NCI-H1417 treated with DMSO at 0.1 percent for 48 hours (cell line): ENCODE measurements at regions not wholly inside any gene's neighbourhood (a gene's known extent, or its start where the extent isn't known, plus 50 kb on each side); places are given as distances from the start of the nearest gene placed in this dataset.
"Not testable (repeated sequence)": the region's sequence is repeated elsewhere in the genome, so short reads cannot be mapped to it uniquely, and the experiment has no call there.

Experiments used
- DNase-seq: peaks from one replicate; lab custom pipeline; 2025; lab: John Stamatoyannopoulos, UW

DNA sequence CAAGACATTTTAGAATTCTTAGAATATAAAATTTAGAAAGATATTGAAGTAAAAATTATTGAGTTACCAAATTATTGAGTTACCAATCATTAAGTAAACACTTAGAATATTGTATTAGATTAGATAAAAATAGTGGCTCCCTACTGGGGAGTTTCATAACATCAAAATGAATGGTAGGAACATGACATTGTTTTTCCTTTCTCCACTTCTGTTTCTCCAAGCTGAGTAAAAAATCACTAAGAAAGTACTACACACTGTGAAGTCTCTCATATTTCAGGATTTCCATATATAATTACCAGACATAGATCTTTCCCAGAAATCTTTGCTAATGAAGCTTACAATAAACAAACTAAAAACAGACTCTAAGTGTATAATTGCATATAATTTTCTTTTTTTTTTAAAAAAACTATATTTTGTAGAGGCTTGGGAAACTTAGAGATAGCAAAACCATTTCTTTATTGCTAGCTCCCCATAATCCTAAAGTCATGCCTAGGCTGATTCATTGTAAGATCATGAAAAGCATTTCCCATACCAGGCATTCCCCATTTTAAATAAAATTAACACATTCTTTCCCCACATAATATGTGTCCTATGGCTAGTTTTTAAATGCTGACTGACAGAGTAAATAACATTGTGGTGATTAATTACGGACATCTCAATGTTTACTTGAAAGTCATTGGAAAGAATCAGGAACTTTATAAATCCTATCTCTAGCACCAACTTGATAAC lies 1408.7 kb upstream of the GOT2 start:
- DNase-seq, result no peak

DNA sequence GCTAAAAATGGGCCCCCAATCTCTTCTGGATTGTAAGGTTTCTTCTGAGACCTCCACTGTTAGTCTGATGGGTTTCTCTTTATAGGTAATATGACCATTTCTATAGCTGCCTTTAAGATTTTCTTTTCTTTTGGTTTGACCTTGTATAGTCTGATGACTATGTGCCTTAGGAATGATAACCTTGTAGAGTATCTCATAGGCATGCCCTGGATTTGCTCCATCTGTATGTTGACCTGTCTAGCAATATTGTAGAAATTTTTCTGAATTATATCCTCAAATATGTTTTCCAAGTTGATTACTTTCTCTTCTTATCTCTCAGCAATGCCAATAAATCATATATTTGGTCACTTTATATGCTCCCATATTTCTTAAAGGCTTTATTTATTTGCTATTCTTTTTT lies 1403.8 kb upstream of the GOT2 start:
- no peak for DNase-seq

DNA sequence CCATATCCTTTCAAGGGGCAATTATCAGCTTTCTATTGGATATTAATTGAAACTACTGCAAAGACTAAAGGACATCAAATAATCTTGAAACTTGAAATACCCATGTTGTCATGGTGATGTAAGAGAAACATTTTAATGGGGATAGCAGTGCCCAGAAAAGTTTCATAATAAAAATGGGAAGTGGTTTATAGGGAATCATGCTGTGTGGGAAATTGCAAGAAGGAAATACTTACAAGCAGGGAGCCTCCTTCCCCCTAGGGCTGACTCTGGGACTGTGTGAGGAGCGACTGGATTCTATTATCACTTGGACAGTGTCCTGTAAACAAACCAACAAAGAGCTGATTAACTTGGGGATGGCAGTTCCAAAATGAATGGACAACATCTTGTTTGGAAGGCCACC lies 1393.1 kb upstream of the GOT2 start:
- no peak for DNase-seq

DNA sequence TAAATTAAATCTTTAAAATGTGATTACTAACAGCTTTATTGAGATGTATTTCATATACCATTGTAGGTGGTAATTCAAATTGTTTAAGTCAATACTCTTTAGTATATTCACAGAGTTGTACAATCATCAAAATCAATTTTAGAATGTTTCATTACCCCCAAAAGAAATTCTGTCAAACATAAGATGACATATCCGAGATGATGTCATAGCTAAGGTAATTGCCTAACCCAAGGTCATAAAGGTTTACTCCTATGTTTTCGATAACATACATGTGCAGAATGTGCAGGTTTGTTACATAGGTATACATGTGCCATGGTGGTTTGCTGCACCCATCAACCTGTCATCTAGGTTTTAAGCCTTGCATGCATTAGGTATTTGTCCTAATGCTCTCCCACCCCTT lies 1392.0 kb upstream of the GOT2 start:
- DNase-seq, result not testable (repeated sequence)

DNA sequence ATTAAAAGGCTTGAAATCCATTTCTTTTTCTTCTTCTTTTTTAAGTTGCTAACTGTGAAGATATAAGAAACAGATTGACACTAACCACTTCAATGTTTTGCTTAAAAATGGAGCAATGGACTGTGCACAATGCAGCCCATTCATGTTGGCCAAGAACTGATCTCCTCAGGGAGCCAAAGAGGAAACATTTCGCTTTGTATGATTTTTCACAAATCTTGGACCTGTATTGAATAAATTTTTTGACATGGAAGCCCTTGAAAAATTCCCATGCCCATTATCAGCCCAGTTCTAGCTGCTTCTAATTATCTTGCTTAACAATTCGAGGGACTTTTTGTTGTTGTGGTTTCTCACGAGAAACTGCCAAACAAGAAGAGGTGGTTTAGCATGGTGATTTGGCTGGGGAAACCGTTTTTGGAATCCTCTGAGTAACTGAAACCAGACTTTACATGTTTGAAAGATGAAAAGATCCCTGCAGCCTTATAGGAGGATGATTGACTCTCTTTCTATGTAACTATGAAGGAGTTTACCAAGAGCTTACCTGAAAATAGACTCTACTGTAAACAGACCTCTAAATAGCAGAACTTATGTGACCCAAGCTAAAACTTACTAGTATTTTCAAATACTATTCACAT lies 1389.4 kb upstream of the GOT2 start:
- DNase-seq, result no peak

DNA sequence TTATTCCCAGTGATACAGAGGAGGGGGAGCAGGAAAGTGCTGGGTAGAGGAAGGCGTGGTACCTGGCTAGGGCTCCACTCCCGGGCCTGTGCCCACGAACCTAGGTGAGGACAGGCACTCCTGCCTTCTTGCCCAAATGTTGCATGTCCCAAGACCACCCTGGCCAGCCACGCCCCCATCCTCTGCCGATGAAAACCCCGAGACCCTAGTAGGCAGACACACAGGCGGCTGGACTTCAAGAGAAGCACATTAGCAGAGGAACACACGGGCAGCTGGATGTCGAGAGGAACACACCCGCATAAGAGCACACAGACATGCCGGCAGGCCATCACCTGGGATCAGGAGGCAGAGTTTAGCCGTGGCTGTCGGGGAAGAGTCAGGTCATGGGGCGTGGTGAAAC lies 1386.5 kb upstream of the GOT2 start:
- no peak for DNase-seq

DNA sequence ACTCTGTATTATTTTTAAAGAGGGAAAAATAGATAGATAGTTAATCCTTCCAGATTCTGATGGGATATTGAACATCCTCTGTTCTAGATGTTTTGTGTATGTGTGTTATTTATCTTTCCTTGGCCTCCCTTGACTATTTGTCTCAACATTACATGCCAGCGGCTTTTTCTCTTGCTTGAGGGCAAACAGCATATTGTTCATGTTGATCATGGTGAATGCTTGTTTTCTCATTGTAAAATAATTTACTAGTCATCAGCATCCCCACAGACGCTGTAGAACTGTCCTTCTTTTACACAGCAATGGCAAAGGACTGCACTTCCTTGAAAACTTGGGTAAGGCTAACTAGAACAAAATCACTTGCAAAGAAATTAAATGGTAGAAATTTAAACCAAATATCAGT lies 1376.4 kb upstream of the GOT2 start:
- no peak for DNase-seq

DNA sequence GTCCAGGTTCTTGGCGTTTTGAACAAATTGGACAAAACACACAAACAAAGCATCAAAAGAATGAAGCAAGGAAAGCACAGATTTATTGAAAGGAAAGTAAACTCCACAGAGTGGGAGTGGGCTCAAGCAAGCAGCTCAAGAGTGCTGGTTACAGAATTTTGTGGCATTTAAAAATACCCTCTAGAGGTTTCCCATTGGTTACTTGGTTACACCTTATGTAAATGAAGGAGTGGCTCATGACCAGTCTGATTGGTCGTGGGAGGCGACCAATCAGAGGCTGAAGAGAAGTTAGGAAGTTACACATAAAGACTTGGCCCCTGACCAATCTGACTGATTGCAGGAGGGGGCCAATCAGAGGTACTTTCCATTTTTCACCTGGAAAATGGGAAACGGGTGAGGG lies 1373.8 kb upstream of the GOT2 start:
- no peak for DNase-seq

DNA sequence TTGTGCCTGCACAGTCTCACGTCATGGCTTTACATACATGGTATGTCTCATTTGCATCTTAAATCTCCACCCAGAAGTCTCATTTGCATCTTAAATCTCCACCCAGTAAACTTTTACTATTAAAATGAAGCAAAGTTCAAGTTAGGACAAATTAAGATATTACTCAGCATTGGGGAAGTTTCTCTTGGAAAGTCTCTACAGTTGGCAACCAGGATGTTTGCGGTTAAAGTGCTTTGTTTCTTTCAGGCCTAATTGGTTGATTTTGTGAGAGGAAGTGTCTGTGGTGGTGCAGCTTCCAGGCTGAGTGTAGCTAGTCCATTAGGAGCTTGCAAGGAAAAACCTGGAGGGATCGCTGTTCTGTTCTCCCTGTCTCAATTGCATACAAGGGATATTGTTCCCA lies 1373.3 kb upstream of the GOT2 start:
- no peak for DNase-seq

DNA sequence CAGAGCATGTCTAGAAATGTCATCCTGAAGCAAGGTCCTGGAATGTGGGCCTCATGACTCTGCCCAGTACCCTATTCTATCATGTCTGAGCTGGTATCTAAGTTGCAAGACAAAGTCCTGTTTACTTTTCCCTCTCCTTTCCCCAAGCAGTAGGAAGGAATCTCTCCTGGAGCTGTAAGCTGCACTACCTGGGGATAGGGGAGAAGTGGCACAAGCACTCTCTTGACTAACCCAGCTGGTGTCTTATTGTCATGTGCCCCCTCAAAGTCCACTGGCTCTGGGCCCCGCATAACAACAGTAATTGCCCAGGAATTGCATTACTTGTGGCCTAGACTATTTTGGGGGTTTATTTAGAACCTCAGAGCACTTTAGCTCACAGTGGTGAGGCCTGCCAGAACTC lies 1366.3 kb upstream of the GOT2 start:
- no peak for DNase-seq

DNA sequence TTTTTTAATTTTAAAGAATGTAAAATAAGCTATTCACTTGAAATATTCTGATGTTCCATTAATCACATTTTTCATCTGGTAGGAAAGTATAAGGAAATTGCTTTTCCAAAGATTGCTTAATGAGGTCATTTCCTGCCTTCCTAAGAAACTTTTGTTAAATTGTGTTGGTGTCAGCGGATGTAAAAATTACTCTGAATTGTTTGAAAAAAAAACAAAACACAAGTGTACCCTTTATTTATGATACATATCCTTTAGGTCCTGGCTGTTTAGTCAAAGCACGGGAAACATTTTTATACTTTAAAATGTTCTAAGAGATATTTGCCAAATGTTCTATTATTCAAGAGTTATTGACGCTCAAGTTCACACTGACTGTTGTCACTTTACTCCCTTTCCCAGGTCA lies 1357.4 kb upstream of the GOT2 start:
- no peak for DNase-seq

DNA sequence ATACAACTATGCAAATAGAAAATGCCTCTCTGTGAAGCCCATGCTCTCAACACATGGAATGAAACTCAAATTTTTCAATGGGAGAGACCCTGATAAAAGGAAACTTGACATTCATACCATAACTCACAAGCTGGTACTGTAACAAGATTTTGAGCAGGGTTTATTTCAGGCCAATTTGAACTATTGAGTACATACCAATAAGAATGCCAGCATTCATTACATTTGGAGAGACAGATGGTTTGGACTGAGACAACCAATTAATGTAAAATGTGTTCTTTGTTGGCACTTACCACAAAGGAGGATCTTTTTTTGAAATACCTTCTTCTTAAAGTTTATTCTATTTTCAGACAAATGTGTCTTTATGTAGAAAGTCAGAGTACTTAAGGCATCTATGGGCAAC lies 1357.0 kb upstream of the GOT2 start:
- no peak for DNase-seq

DNA sequence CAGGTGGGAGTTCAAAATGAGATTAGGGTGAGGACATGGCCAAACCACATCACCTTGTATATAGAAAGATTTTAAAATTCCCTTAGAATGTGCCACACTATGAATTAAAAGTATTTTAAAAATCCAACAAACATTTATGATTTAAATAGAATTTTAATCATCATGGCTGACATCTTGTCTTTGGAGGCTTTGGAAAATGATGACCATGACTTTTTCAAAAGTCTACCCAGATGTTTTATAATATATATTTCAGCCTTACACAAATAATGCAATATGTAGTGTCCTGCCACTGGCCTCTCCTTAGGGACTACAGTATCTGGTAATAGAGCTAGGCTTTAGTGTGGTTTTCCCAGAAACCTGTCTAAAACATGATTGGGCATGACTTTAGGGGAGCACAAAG lies 1353.4 kb upstream of the GOT2 start:
- no peak for DNase-seq

DNA sequence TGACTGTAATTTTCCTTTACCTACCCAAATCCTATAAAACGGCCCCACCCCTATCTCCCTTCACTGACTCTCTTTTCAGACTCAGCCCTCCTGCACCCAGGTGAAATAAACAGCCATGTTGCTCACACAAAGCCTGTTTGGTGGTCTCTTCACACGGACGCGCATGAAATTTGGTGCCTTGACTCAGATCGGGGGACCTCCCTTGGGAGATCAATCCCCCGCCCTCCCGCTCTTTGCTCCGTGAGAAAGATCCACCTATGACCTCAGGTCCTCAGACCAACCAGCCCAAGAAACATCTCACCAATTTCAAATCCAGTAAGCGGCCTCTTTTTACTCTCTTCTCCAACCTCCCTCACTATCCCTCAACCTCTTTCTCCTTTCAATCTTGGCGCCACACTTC lies 1344.7 kb upstream of the GOT2 start:
- not testable (repeated sequence) for DNase-seq

DNA sequence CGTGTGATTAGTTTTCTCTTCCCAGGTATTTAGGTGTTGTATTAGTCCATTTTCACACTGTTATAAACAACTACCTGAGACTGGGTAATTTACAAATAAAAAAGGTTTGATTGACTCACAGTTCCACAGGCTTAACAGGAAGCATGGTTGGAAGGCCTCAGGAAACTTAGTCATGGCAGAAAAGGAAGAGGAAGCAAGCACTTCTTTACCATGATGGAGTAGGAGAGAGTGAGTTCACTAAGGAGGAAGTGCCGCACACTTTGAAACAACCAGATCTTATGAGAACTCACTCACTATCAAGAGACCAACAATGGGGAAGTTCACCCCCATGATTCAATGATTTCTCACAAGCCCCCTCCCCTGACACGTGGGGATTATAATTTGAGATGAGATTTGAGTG lies 1343.7 kb upstream of the GOT2 start:
- DNase-seq, result no peak

DNA sequence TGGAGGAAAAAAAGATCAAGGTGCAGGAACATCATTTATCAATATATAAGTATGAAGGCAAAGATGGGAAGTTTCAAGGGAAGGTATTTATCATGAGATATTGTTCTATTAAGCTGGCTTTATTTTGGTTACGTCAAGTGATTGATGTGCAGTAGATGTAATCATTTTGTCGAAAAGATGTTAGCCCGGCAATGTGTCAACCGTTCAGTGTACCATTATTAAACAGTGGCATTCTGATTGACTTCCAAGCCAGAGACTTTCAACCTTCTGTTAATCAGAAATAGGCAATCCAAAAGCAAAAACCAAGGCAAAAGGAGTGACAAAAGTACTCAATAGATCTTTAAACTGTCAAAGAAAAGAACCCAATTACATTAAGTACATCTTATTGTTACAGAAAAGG lies 1340.3 kb upstream of the GOT2 start:
- DNase-seq, result no peak

DNA sequence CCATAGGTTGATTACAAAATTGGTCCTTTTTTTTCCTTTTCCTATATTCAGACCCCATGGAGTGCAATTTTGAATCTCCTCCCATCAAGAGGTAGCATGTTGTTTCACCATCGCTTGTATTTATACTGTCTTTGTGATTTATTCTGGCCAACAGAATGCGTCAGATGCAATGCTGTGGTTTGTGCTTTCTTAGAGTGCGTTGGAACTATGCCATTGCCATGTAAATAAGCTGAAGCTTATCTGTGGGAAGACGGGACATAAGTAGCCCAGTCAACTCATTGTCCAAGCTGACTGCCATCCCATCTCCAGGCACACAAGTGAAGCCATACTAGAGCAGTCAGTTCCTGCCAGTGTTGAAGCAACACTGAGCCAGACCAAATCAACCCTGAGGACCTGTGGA lies 1339.3 kb upstream of the GOT2 start:
- no peak for DNase-seq

DNA sequence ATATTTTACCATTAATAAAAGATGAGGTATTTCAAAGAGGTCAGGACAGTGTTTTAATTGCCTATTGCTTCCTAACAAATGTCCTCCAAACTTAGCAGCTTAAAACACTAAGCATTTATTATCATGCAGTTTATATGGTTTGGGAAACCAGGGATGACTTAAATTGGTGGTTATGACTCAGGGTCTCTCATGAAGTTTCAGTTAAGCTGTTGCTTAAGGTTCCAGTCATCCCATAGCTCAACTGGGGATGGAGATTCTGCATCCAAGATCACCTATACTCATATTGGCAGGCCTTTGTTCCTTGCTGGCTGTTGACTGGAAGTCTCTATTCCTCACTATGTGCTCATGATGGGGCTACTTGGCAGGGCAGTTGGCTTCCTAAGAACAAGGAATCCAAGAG lies 1329.9 kb upstream of the GOT2 start:
- no peak for DNase-seq

DNA sequence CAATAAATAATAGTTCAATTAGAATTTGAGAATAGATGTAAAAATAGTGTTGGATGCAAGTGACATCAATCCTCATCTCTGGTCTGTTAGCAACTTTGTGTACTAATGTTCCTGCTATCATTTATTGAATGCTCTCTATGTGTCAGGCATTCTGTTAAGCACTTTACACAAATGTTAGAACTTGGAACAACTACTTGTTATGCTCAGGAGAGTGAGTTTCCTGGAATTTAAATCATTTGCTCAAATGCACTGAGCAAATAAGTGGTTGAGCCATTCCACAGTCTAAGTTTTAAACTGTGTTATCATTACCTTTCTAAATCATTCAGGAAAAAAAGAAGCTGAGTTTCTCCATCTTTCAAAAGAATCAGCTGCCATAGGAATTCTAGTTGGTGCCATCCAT lies 1327.3 kb upstream of the GOT2 start:
- DNase-seq, result no peak

DNA sequence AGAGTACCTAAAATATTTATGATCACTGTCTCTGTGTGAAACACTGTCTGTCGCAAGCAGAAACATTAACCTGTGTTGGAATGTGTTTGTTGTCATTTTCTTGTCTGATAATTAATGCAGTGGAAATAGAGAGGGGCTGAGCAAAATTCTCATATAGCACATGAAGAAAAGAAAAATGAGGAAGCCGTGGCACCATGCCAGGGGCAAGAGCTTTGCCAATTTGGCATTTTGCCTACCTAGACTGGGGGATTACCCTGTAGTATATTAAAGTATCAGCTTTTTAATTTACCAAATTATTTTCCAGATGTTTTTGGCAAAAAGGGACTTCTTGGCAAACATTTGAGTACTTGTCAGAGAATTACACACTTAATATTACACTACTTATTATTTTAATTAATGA lies 1326.6 kb upstream of the GOT2 start:
- no peak for DNase-seq

DNA sequence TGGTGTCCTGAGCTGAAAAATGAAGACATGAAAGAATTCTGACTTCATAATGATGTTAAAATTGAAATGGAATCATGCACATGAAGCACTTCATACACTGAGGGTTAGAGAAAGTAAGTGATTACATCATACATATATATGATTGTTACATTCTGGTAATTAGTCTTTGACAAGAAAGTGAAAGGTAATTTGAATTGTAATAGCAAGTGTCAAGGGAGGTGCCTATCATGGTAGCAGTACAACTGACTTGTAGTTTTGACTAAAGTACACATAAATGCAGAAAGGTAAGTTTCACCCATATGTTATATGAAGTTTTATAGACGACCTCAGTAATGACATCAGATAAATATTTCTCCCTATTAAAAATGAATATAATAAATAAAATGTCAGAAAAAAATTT lies 1325.0 kb upstream of the GOT2 start:
- no peak for DNase-seq

DNA sequence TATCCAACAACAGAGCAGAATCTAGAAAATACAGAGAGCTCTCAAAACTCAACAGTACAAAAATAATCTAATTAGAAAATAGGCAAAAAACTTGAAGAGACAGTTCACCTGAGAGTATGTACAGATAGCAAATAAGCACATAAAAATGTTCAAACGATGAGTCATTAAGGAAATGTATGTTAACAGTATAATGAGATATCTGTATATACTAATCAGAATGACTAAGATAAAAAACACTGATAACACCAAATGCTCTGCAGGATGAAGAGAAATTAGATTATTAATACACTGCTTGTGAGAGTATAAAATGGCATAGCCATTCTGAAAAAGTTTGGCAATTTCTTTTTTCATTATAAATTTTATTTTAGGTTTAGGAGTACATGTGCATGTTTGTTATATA lies 1307.6 kb upstream of the GOT2 start:
- no peak for DNase-seq

DNA sequence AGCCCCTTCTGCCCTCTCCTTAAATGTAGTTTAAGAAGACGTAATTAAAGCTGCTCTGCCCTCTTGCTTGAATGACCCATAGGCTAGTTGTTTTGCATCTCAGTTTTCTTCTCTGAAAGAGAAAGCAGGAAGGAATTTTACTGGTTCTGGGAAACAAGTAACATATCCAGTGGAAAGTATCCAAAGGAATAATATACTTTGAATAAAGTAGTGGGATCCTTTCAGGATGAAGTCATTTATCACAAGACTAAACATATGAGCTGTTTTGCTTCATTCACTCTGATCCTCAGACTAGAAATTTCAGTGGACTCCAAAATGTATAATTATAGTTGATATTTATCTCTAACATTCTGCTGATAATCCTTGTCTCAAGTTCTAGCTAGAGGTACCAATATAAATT lies 1297.6 kb upstream of the GOT2 start:
- DNase-seq, result no peak

DNA sequence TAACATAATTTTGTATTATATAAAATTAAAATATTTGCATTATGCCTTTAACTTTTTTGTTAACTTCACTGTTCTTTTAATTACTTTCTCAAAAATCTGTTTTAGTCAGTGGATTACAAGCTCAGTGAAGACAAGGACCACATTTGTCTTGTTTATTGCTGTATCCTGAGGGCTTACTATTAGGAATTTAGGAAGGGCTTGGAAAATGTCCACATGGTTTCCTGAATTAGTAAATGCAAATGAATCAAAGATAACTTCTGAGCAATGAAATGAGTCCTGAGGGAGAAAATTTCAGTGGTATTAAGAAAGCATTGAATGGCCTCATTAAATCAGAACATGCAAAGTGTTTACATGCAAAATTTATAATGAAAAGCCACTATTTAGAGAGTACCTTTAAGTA lies 1293.2 kb upstream of the GOT2 start:
- DNase-seq, result no peak
